A549 (cell line): ENCODE measurements at regions not wholly inside any gene's neighbourhood (a gene's known extent, or its start where the extent isn't known, plus 50 kb on each side); places are given as distances from the start of the nearest gene placed in this dataset.

Experiments used
- ATAC-seq, 2 experiments: fragments of 200-7000 bp in 1 of 2; fragments of >200 bp in 1 of 2; cut with Nextera tagmentation in 1 of 2; cut with Tn5 transposase in 1 of 2; 3 replicates each; pipeline versions ENCODE4 v1.8.0 to v1.9.1; 2018 to 2020; ENCODE audit warnings: mild to moderate bottlenecking in 1 of 2, moderate library complexity in 1 of 2
- CTCF ChIA-PET: fragments of 300-600 bp; sonication (Branson Sonifier 250); formaldehyde crosslinking; extraction: SDS; loops from one replicate; lab custom pipeline; 2021; ENCODE audit warnings: antibody characterized with exemption, inconsistent platforms; lab: Yijun Ruan, JAX
- POLR2A ChIA-PET: fragments of 350-600 bp; formaldehyde crosslinking; extraction: SDS; loops from one replicate; lab custom pipeline; 2021; ENCODE audit warnings: antibody characterized with exemption, inconsistent platforms; lab: Yijun Ruan, JAX
- DNase-seq, 2 experiments: peaks; one replicate each; pipeline versions ENCODE4 v3.0.0 to v3.0.0-alpha.2; 2011 to 2016; ENCODE audit warnings: low read depth in 1 of 2, low spot score in 1 of 2
- FAIRE-seq: peaks from 2 replicates; lab custom pipeline; 2011; peaks lifted over from hg19 to GRCh38; lab: Jason Lieb, UNC
- H3K27ac ChIP-seq, 2 experiments: fragments of >200 bp; sonication (Bioruptor Twin); formaldehyde crosslinking; 3 replicates each; pipeline ENCODE4 v1.5.1; 2016 to 2017
- H3K4me1 ChIP-seq: fragments of >200 bp; sonication (Bioruptor Twin); formaldehyde crosslinking; 3 replicates; pipeline ENCODE4 v1.6.1; 2016
- H3K4me2 ChIP-seq: fragments of >200 bp; sonication (Bioruptor Twin); formaldehyde crosslinking; 3 replicates; pipeline ENCODE4 v1.6.1; 2016
- H3K4me3 ChIP-seq: fragments of >200 bp; sonication (Bioruptor Twin); formaldehyde crosslinking; 3 replicates; pipeline ENCODE4 v1.5.1; 2016
- H3K9me3 ChIP-seq: fragments of >200 bp; sonication (Bioruptor Twin); formaldehyde crosslinking; 3 replicates; pipeline ENCODE4 v1.6.1; 2016
- ATOH8 ChIP-seq: fragments of 250-450 bp; sonication (Bioruptor Pico); IDR thresholded peaks from 2 replicates; pipeline ENCODE4 v1.5.0; 2020; ENCODE audit warnings: low read depth, mild to moderate bottlenecking, moderate library complexity
- BCL3 ChIP-seq: fragments of >200 bp; sonication (Bioruptor Twin); formaldehyde crosslinking; IDR thresholded peaks from 3 replicates; pipeline ENCODE4 v1.6.1; 2016
- BHLHE40 ChIP-seq: IDR thresholded peaks from 2 replicates; pipeline ENCODE4 v1.6.1; 2012; ENCODE audit warnings: low read depth, low read length, inconsistent platforms
- CHD4 ChIP-seq: fragments of 200-600 bp; sonication (generic); IDR thresholded peaks from 2 replicates; pipeline ENCODE4 v1.6.1; 2016; ENCODE audit warnings: antibody characterized with exemption, mild to moderate bottlenecking, borderline replicate concordance
- EHMT2 ChIP-seq: fragments of 200-600 bp; sonication (generic); IDR thresholded peaks from 2 replicates; pipeline ENCODE4 v1.6.1; 2016; ENCODE audit warnings: antibody characterized with exemption, low read depth, mild to moderate bottlenecking, moderate library complexity
- ESRRA ChIP-seq: fragments of 150-350 bp; IDR thresholded peaks from 2 replicates; pipeline ENCODE4 v1.6.1; 2014; ENCODE audit warnings: mild to moderate bottlenecking, low read length, borderline replicate concordance
- HDAC2 ChIP-seq: fragments of 200-600 bp; sonication (generic); IDR thresholded peaks from 2 replicates; pipeline ENCODE4 v1.6.1; 2016
- HES2 ChIP-seq: fragments of >200 bp; sonication (Bioruptor Twin); formaldehyde crosslinking; IDR thresholded peaks from 2 replicates; pipeline ENCODE4 v1.6.1; 2016
- HOXB13 ChIP-seq: fragments of 250-450 bp; sonication (Bioruptor Pico); IDR thresholded peaks from 2 replicates; pipeline ENCODE4 v1.5.0; 2020; ENCODE audit warnings: low read depth, mild to moderate bottlenecking, moderate library complexity
- JUN ChIP-seq, 2 experiments: fragments of >200 bp; sonication (Bioruptor Twin); formaldehyde crosslinking; IDR thresholded peaks; 2 replicates in 1 of 2; 3 replicates in 1 of 2; pipeline ENCODE4 v1.6.1; 2016 to 2017
- JUNB ChIP-seq: fragments of >200 bp; sonication (Bioruptor Twin); formaldehyde crosslinking; IDR thresholded peaks from 2 replicates; pipeline ENCODE4 v1.6.1; 2016
- PBX3 ChIP-seq: IDR thresholded peaks from 2 replicates; pipeline ENCODE4 v1.6.1; 2012
- PHF8 ChIP-seq: fragments of 200-600 bp; sonication (generic); IDR thresholded peaks from 2 replicates; pipeline ENCODE4 v1.6.1; 2016; ENCODE audit warnings: low read depth, mild to moderate bottlenecking, antibody characterized with exemption, moderate library complexity, borderline replicate concordance
- POLR2A ChIP-seq: IDR thresholded peaks from 2 replicates; pipeline ENCODE4 v1.6.1; 2012; ENCODE audit warnings: mild to moderate bottlenecking, low read length
- RAD21 ChIP-seq, 2 experiments: fragments of >200 bp in 1 of 2; sonication (Bioruptor Twin) in 1 of 2; formaldehyde crosslinking in 1 of 2; IDR thresholded peaks in 1 of 2; conservative IDR thresholded peaks in 1 of 2; 2 replicates in 1 of 2; 3 replicates in 1 of 2; pipeline ENCODE4 v1.6.1; 2012 to 2018; ENCODE audit warnings: inconsistent platforms in 1 of 2
- RCOR1 ChIP-seq: fragments of 150-350 bp; IDR thresholded peaks from 2 replicates; pipeline ENCODE4 v1.6.1; 2014; ENCODE audit warnings: antibody characterized with exemption, low read length, low read depth
- REST ChIP-seq: fragments of 200-600 bp; sonication (generic); IDR thresholded peaks from 2 replicates; pipeline ENCODE4 v1.6.1; 2016; ENCODE audit warnings: antibody characterized with exemption, mild to moderate bottlenecking, moderate library complexity
- TP53 ChIP-seq: fragments of 250-450 bp; sonication (Bioruptor Pico); IDR thresholded peaks from 2 replicates; pipeline ENCODE4 v1.5.0; 2021; ENCODE audit warnings: mild to moderate bottlenecking, moderate library complexity
- ZFP36 ChIP-seq: fragments of 450-650 bp; IDR thresholded peaks from 2 replicates; pipeline ENCODE4 v1.6.1; 2014; ENCODE audit warnings: borderline replicate concordance; ENCODE audit not compliant: partially characterized antibody
- ZSCAN20 ChIP-seq: fragments of 250-450 bp; sonication (Bioruptor Pico); IDR thresholded peaks from 2 replicates; pipeline ENCODE4 v1.8.0; 2022; ENCODE audit warnings: mild to moderate bottlenecking, moderate library complexity
- WGBS: methylation state at CpG from one replicate; pipeline ENCODE4 v1.1.6; 2017; ENCODE audit errors: missing lambda C conversion rate; 5-methylcytosine and 5-hydroxymethylcytosine counted together

- no peak overlapping the region for H3K4me2 ChIP-seq
Measured at GRCh38 chr5:28542987-28543386, 1504.6 kb upstream of the CDH9 start.

GRCh38 chr5:28523888-28524635 is 1485.7 kb upstream of the CDH9 start:
- ATAC-seq (no peak), DNase-seq (peak in 1 of 2 experiments; percentile 16), FAIRE-seq (no peak)
- TF ChIP-seq ZFP36 (no peak), POLR2A (no peak), ATOH8 (CRISPR knock-in tag) (no peak), PHF8 (no peak), JUNB (no peak), RAD21 (conservative IDR thresholded peaks at IDR 0.05 in 1 of 2, IDR thresholded peaks at IDR 0.05 in 1 of 2) (no peak), HES2 (no peak), REST (no peak), HOXB13 (CRISPR knock-in tag) (no peak), RCOR1 (no peak)
- Histone ChIP-seq H3K4me2 (no peak overlapping the region), H3K4me1 (no peaks in the 10 kb centered on the region), H3K27ac (no peak overlapping the region), H3K4me3 (no peak overlapping the region), H3K9me3 (no peaks in the 10 kb centered on the region)
- ChIA-PET POLR2A (no interaction called here), CTCF (no interaction called here)
- 50% methylated on average over 4 of the region's 4 CpGs for WGBS

More at GRCh38 chr5:28542987-28543386, 1504.6 kb upstream of the CDH9 start:
- H3K27ac ChIP-seq = no peak overlapping the region
- no peaks in the 10 kb centered on the region for H3K4me1 ChIP-seq
- no peak overlapping the region for H3K4me3 ChIP-seq
- TF ChIP-seq ZFP36 (no peak), CHD4 (no peak), BHLHE40 (no peak), JUN (IDR thresholded peaks at IDR 0.05) (no peak), ZSCAN20 (CRISPR knock-in tag) (no peak), PBX3 (no peak), ESRRA (no peak)
- CTCF ChIA-PET = no interaction called here
- ATAC-seq (no peak), DNase-seq (no peak), FAIRE-seq (no peak)
- WGBS = 29% methylated on average over 3 of the region's 3 CpGs
- POLR2A ChIA-PET = no interaction called here
- 0 out of 3 replicates have a peak, but pooled peaks cover 2% of the 10 kb centered on the region for H3K9me3 ChIP-seq

- H3K4me3 ChIP-seq = no peak overlapping the region
- H3K4me2 ChIP-seq = no peak overlapping the region
- DNase-seq (no peak), ATAC-seq (no peak), FAIRE-seq (no peak)
- no peaks in the 10 kb centered on the region for H3K4me1 ChIP-seq
- no peaks in the 10 kb centered on the region for H3K9me3 ChIP-seq
- 31% methylated on average over 1 of the region's 1 CpG for WGBS
- no peak for TF ChIP-seq HDAC2
- no peak for TF ChIP-seq EHMT2
- no peak for TF ChIP-seq TP53 (CRISPR knock-in tag)
- TF ChIP-seq BCL3 = no peak
- ChIA-PET POLR2A (no interaction called here), CTCF (no interaction called here)
- no peak overlapping the region for H3K27ac ChIP-seq
Measured at GRCh38 chr5:28523416-28523815, 1485.0 kb upstream of the CDH9 start.
